Jurkat, Clone E6-1 (cell line): ENCODE measurements at regions not wholly inside any gene's neighbourhood (a gene's known extent, or its start where the extent isn't known, plus 50 kb on each side); places are given as distances from the start of the nearest gene placed in this dataset.

Experiments used
- DNase-seq: peaks from one replicate; pipeline ENCODE4 v3.0.0-alpha.2; 2011; ENCODE audit warnings: low read depth, low spot score
- H3K4me3 ChIP-seq: 2 replicates; pipeline ENCODE4 v1.5.1; 2011; ENCODE audit warnings: mild to moderate bottlenecking, low read length, control low read depth, moderate library complexity

DNA sequence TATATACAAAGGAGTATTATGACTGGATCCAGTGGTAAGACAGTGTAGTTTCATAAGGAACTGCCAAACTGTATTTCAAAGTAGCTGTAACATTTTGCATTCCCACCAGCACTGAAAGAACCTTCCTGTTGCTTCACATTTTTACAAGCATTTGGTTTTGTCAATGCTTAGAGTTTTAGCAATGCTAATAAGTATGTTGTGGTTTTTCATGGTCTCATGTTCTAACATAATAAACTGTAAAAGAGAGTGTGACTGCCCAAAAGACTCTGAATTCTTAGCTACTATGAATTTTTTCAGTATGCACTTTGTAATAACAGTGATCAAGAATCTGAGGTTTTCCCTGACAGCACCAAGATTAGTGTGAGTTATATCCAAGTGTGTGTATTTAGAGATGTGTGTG lies 604.2 kb downstream of the XIRP2 start:
- DNase-seq = no peak
- no peak overlapping the region for H3K4me3 ChIP-seq

GRCh38 chr2:167491788-167492187 lies 603.5 kb downstream of the XIRP2 start:
- no peak for DNase-seq
- no peak overlapping the region for H3K4me3 ChIP-seq

GRCh38 chr2:167490455-167490854 lies 602.2 kb downstream of the XIRP2 start:
- H3K4me3 ChIP-seq = no peak overlapping the region
- no peak for DNase-seq

DNA sequence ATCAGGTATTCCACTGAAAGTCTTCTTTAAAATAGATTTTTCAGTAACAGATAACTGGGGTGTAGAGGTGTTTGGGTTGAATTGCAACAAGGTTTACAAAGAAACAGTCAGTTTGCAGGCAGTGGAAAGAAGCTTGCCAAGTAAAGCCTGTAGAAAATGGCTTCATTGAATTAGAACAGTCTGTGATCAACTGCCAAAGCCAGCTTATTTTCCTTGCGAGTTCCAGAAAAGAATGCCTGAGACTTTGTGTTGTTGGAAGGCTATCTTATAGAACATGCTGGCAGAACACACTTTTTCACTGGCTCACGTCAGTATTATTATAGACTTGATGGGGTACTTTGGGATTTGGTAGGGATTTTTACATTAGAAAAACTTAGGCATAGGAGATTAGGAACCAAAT lies 601.0 kb downstream of the XIRP2 start:
- DNase-seq = no peak
- no peak overlapping the region for H3K4me3 ChIP-seq

- no peak overlapping the region for H3K4me3 ChIP-seq
- no peak for DNase-seq
Observed at GRCh38 chr2:167487728-167488127, 599.4 kb downstream of the XIRP2 start.

- no peak for DNase-seq
- no peak overlapping the region for H3K4me3 ChIP-seq
Observed at GRCh38 chr2:167484875-167485274, 596.6 kb downstream of the XIRP2 start.

- no peak for DNase-seq
- H3K4me3 ChIP-seq = no peak overlapping the region
Observed at GRCh38 chr2:167480986-167481309, 592.7 kb downstream of the XIRP2 start.

GRCh38 chr2:167480232-167480985 lies 592.1 kb downstream of the XIRP2 start:
- no peak overlapping the region for H3K4me3 ChIP-seq
- DNase-seq = no peak

GRCh38 chr2:167478196-167478595 lies 589.9 kb downstream of the XIRP2 start:
- no peak for DNase-seq
- H3K4me3 ChIP-seq = no peak overlapping the region

GRCh38 chr2:167475791-167476190 lies 587.5 kb downstream of the XIRP2 start:
- H3K4me3 ChIP-seq = no peak overlapping the region
- no peak for DNase-seq

DNA sequence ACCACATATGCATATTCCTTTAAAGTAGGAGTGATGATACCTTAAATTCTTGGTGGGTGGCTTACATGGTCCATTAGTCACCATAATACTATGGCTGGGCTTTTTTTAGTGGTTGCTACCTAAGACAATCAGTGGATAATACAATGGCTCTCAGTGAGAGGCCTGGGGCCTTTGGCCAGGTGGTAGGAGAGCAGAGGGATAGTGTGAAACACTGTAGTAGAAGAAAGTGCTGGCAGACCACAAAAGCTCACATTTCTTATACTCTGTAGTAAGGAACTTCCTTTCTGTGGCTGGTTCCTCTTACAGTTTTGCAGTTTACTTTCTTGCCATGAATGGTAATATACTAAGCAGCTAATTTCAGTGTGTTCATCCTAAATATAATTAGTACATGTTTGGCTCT lies 583.5 kb downstream of the XIRP2 start:
- H3K4me3 ChIP-seq = no peak overlapping the region
- DNase-seq = no peak

DNA sequence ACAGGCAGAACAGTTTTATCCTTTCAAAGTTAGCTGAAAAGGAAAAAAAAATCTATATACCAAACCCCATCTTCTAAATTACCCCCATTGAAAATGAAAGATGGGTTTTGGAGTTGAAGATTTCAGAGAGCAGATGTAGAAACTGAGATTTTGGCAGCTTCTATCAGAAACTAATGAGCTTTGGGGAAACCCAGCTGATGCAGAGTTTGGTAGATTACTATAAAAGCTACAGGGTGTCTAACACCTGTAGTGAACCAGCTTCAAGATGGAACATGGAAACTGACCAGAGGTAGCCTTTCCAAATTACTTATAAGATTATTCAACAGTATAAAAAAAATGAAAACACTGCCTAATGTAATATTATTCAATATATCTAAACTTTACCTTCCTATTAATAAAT lies 583.1 kb downstream of the XIRP2 start:
- no peak overlapping the region for H3K4me3 ChIP-seq
- no peak for DNase-seq

- no peak overlapping the region for H3K4me3 ChIP-seq
- DNase-seq = no peak
Observed at GRCh38 chr2:167462379-167462778, 574.1 kb downstream of the XIRP2 start.

GRCh38 chr2:167454036-167454435 lies 565.8 kb downstream of the XIRP2 start:
- H3K4me3 ChIP-seq = no peak overlapping the region
- DNase-seq = no peak

GRCh38 chr2:167451496-167452289 lies 563.4 kb downstream of the XIRP2 start:
- DNase-seq = no peak
- H3K4me3 ChIP-seq = no peak overlapping the region

GRCh38 chr2:167450364-167450763 lies 562.1 kb downstream of the XIRP2 start:
- DNase-seq = no peak
- no peak overlapping the region for H3K4me3 ChIP-seq

GRCh38 chr2:167440382-167440781 lies 552.1 kb downstream of the XIRP2 start:
- H3K4me3 ChIP-seq = no peak overlapping the region
- DNase-seq = no peak

DNA sequence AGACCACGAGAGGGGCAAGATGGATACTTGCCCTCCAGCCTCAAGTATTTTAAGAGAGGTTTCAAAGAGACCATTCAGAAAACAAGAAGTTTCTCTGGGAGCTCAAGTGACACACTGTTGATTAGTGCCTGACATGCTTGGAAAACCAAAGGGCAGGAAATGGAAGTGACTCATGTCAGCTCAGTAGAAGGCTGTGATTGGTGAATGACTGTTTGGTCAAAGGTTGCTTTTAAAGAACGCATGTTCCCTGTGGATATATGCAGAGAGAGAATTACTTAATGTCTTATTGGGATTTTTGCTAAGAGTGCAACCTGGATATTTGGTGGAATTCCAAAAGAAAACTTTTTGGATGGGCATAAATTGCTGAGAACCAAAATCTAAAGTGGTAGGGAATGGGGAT lies 549.9 kb downstream of the XIRP2 start:
- no peak for DNase-seq
- no peak overlapping the region for H3K4me3 ChIP-seq

- no peak overlapping the region for H3K4me3 ChIP-seq
- no peak for DNase-seq
Observed at GRCh38 chr2:167431949-167432348, 543.7 kb downstream of the XIRP2 start.

GRCh38 chr2:167430447-167430846 lies 542.2 kb downstream of the XIRP2 start:
- DNase-seq = no peak
- no peak overlapping the region for H3K4me3 ChIP-seq
